ENCODE measurements at regions not wholly inside any gene's neighbourhood (a gene's known extent, or its start where the extent isn't known, plus 50 kb on each side); places are given as distances from the start of the nearest gene placed in this dataset.

GRCh38 chr4:34009951-34010350 is 2234.4 kb downstream of the ARAP2 start (continued):
- TF ChIP-seq E2F6 (IDR thresholded peaks at IDR 0.05) (no peak), POLR2A (IDR thresholded peaks at IDR 0.05; ENCODE audit: control extremely low read depth in 1 of 2, low read depth in 2 of 2, low read length in 2 of 2) (no peak)
